ENCODE measurements at regions not wholly inside any gene's neighbourhood (a gene's known extent, or its start where the extent isn't known, plus 50 kb on each side); places are given as distances from the start of the nearest gene placed in this dataset.

DNA sequence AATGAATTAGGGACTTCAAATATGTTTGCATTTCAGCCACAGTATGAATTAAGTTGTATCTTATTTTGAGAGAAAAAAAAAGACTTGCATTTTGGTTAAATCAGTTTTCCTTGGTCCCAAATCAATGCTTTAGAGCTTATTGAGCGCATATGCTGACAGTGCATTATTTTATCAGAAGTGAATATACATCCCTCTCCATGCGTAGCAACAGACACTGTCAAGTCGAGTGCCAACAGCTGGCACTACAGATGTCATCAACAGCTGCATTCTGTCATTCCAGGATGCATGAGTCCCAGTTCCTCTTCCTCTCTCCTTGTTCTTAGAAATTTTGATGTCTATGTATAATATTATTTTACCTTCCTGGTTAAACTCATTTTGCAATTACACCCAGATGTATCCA lies 156.1 kb upstream of the FOXB1 start:
- TF ChIP-seq EZH2 (IDR thresholded peaks at IDR 0.05; ENCODE audit: borderline replicate concordance, insufficient read depth, low read depth, low read length, poor library complexity, severe bottlenecking) = no peak
- TF ChIP-seq, protein P1, sequence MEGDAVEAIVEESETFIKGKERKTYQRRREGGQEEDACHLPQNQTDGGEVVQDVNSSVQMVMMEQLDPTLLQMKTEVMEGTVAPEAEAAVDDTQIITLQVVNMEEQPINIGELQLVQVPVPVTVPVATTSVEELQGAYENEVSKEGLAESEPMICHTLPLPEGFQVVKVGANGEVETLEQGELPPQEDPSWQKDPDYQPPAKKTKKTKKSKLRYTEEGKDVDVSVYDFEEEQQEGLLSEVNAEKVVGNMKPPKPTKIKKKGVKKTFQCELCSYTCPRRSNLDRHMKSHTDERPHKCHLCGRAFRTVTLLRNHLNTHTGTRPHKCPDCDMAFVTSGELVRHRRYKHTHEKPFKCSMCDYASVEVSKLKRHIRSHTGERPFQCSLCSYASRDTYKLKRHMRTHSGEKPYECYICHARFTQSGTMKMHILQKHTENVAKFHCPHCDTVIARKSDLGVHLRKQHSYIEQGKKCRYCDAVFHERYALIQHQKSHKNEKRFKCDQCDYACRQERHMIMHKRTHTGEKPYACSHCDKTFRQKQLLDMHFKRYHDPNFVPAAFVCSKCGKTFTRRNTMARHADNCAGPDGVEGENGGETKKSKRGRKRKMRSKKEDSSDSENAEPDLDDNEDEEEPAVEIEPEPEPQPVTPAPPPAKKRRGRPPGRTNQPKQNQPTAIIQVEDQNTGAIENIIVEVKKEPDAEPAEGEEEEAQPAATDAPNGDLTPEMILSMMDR (IDR thresholded peaks at IDR 0.05) = no peak
